Neural cell (in vitro differentiated cells): ENCODE measurements at regions not wholly inside any gene's neighbourhood (a gene's known extent, or its start where the extent isn't known, plus 50 kb on each side); places are given as distances from the start of the nearest gene placed in this dataset.
"Not testable (repeated sequence)": the region's sequence is repeated elsewhere in the genome, so short reads cannot be mapped to it uniquely, and the experiment has no call there.

ENCODE experiments used
- CTCF ChIP-seq: fragments of 450-650 bp; IDR thresholded peaks from 2 replicates; pipeline ENCODE4 v1.5.1; 2014; ENCODE audit warnings: antibody characterized with exemption, mild to moderate bottlenecking, moderate library complexity; ENCODE audit not compliant: poor library complexity, severe bottlenecking
- EP300 ChIP-seq: fragments of 450-650 bp; conservative IDR thresholded peaks from 2 replicates; pipeline ENCODE4 v1.6.1; 2014; ENCODE audit warnings: antibody characterized with exemption, mild to moderate bottlenecking, moderate library complexity; ENCODE audit not compliant: poor library complexity, severe bottlenecking
- EZH2 ChIP-seq: fragments of 200-600, 300-800 bp; shearing (Covaris generic), sonication (generic); IDR thresholded peaks from 2 replicates; pipeline ENCODE4 v1.6.1; 2014; ENCODE audit warnings: antibody characterized with exemption, low read length, borderline replicate concordance, mild to moderate bottlenecking; ENCODE audit not compliant: insufficient read depth, poor library complexity, severe bottlenecking
- MXI1 ChIP-seq: fragments of 450-650 bp; conservative IDR thresholded peaks from 2 replicates; pipeline ENCODE4 v1.6.1; 2014; ENCODE audit warnings: antibody characterized with exemption, mild to moderate bottlenecking; ENCODE audit not compliant: poor library complexity, severe bottlenecking
- POLR2AphosphoS5 ChIP-seq: IDR thresholded peaks from 2 replicates; pipeline ENCODE4 v1.6.1; 2012

- TF ChIP-seq MXI1, CTCF, EZH2, EP300, POLR2AphosphoS5: not testable (repeated sequence)
These were observed 2078.3 kb upstream of the TPTE start for GRCh38 chr21:8443093-8443492.
